HG03558 (cell line): ENCODE measurements at regions not wholly inside any gene's neighbourhood (a gene's known extent, or its start where the extent isn't known, plus 50 kb on each side); places are given as distances from the start of the nearest gene placed in this dataset.

Experiments
- ATAC-seq: cut with Tn5 transposase; IDR thresholded peaks from one replicate; pipeline ENCODE4 v1.9.1; 2021; ENCODE audit warnings: moderate number of reproducible peaks; ENCODE audit not compliant: unreplicated experiment; ENCODE audit errors: extremely low read depth

GRCh38 chr2:109070290-109070689 is 58.7 kb upstream of the SH3RF3 start:
- ATAC-seq, result no peak

GRCh38 chr2:109069331-109070194 is 59.4 kb upstream of the SH3RF3 start:
- ATAC-seq, result no peak

DNA sequence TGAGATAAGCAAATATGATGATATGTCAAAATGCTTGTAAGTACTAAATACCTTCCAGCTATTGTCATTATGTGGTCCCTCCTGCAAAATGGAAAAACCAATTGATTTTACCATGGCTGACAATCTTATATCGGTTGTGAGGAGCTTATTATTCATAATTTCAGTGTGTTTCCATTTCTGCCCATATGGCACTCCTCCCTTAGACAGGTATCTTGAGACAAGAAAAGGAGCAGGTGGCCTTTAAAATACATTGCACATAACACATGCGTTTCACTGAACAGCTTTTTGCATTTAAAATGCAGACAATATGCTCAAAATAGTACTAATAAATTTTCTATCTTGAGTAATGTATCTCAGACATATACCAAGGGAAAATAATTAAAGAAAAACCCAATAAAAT is 60.2 kb upstream of the SH3RF3 start:
- no peak for ATAC-seq

DNA sequence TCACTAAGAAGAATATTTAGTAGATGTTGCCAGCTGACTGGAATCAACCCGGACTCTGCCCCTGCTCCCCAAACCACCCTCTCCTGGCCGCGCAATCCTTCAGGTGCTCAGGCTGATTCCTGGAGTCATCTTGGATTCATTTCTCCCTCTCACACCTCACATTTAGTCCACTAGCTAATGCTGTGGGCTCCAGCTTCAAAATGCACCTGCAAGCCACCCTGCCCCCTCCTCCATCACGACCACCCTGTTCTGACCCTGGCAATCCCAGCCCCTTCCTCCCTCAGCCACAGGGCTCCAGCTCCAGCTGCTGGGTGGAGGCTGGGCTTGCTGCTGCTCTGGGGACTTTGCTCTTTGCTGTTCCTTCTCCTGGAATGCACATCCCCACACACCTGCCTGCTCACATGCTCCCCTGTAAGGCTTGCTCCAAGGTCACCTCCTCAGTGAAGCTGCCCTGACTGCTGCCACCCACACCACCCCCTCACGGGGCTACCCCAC is 61.3 kb upstream of the SH3RF3 start:
- no peak for ATAC-seq

- no peak for ATAC-seq
Measured at GRCh38 chr2:109066917-109067597, 61.9 kb upstream of the SH3RF3 start.

DNA sequence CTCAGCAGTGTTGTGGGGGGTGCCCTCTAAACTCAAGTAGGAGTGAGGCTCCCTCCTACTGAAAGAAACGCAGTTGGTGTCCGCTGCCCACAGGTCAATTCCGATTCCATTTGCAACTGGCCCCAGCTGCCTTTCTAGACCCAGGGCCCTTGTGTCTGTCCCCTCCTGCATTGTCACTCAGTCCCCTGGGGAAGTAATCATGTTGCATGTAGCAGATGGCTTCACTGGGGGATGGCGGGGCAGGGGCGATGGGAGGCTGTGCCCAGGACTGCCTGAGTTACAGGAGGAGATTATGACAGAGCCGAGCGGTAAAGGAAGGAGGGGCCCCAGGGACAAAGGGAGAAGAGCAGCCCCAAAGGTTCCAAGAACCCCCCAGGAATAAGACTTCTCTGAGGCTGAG is 62.5 kb upstream of the SH3RF3 start:
- ATAC-seq, result no peak

GRCh38 chr2:109065391-109065734 is 63.6 kb upstream of the SH3RF3 start:
- ATAC-seq, result no peak

GRCh38 chr2:109064660-109065390 is 64.2 kb upstream of the SH3RF3 start:
- no peak for ATAC-seq

DNA sequence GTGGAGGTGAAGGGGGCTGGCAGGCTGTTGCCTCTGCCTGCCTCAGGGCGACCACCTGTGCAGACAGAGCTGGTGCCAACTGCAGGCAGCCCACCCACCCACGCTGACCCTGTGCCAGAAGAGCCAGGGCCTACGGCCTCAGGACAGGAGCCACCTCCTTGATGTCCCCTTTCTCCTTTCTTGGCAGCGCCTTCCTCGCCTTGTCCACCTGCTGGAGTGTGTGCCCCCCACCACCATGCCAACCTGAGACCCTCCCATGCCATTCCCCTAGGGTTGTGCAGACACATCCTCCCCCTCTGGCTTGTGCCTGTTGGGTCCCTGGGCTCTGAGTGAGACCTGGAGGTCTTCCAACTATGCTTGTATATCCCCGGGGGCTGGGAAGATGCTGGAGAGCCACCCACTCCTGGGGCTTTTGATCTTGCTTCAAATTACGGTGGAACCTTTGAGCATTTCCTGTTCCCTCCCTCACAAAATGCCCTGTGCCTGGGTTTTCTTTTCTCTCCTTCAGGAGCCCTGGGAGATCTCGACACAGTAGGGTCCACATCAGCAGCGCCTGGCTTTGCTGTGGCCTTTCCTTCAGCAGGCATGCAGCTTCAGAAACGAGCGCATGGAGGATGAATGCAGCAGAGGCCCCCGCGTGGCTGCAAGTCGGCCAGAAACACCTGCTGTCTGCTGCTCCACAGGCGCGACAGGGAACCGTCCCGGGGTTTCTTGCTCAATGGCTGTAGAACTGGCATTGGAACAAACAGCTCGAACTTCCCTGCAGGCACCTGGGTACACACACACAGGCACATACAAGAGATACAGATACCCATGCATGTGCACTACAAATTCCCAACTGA is 65.9 kb upstream of the SH3RF3 start:
- ATAC-seq, result no peak

- no peak for ATAC-seq
Measured at GRCh38 chr2:109062145-109062858, 66.7 kb upstream of the SH3RF3 start.

DNA sequence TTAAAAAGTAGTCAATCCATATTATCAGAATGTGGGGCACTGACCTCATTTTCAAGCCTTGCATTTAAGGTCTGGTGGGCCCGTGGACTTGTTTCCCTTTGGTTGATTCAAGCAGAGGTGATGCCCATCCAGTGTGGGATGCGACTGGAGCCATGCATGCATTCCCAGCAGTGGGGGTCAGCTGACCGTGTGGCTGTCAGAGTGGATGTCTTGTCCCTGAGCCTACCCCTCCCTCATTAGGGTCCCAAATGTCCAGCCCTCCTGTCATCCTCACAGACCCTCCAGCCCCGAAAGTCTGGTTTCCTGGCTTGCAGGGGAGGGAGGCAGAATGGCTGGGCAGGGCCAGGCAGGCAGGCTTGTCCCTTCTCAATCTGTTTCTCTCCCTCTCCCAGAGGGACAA is 67.3 kb upstream of the SH3RF3 start:
- ATAC-seq, result no peak

- ATAC-seq, result no peak
Measured at GRCh38 chr2:109060496-109060895, 68.5 kb upstream of the SH3RF3 start.

DNA sequence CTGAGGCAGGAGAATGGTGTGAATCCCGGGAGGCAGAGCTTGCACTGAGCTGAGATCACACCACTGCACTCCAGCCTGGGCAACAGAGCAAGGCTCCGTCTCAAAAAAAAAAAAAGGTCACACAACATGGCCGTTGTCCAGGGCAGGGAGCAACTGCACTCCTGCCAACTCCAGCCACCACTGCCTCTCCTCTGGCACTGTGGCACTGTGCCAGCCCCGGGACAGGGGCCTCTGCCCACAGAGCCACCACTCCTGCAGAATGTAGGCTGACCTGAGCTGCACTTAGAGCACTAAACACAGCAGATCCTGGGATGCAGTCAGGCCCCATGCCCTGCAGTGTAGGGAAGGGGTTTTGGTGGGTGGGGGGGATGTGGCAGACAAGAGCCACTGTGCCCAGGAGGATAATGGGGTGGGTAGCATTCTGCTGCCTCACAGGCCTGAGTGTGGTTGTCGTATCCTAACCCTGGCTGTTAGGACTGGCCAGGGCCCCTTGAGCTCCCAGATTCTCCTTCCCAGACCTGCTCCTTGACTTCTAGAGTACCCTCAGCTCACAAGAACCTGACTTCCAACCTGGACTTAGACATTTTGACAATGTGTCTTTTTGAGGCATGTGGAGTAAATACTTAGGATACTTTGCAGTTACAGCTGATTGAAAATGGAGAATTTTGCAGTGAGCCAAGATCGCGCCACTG is 69.4 kb upstream of the SH3RF3 start:
- ATAC-seq, result no peak

DNA sequence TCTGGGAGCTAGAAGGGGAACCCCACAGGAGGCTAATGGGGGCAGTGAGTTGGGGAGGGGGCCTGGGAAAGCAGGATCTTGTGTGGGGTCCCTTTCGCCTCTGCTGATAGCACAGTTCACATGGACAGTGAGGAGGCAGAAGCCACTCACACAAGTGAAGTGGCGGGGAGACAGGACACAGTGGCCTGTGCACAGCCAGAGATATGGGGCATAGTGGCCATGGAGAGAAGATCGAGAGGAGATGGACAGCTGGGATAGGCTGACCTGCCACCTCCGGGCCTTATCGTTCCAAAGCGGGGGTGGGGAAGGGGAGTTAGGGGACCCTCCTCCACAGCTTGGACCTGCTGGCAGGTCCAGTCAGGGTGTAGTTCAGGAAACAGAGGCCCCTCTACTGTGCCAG is 69.8 kb upstream of the EDAR start:
- ATAC-seq, result no peak

DNA sequence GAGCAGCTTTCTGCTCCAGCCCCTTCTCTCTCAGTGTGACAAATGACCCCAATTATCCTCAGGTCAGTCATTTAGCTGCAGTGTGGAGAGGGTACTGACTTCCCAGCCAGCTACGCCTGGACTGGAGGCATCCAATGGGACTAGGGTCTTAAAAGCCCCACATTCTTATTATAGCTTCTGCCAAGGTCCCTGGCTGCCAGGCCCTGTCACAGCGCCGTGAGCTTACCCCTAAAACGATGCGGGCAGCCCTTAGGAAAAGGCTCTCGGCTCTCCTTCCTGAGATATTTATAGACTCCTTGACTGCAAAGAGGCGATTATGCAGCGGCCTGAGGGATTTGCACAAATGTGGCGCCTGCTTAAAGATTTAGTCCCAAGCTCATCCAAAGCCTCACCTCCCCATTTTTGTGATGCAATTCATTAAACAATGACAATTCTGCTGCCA is 69.2 kb upstream of the EDAR start:
- no peak for ATAC-seq

- no peak for ATAC-seq
Measured at GRCh38 chr2:109057686-109058085, 68.7 kb upstream of the EDAR start.

GRCh38 chr2:109055435-109055834 is 66.4 kb upstream of the EDAR start:
- no peak for ATAC-seq

- ATAC-seq, result no peak
Measured at GRCh38 chr2:109054865-109055264, 65.8 kb upstream of the EDAR start.

DNA sequence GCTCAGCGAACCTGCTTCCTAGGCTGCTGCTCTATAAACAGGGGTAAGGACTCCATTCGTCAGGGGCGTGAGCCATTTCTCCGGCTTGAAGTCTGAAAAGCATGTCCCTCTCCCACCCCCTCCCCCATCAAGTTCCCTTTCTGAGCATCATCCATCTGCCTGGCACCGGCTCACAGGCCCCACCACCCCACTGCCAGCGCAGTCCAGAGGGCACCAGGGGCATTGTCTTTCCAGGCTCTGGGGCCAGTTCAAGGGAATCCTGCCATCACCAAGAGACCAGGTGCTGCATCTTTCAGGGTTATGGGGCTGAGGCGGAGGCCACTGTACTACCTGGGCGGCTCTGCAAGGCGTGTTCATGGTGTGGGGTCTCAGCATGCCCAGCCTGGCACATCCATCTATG is 64.7 kb upstream of the EDAR start:
- no peak for ATAC-seq
